ENCODE measurements at regions not wholly inside any gene's neighbourhood (a gene's known extent, or its start where the extent isn't known, plus 50 kb on each side); places are given as distances from the start of the nearest gene placed in this dataset.

GRCh38 chr12:28083840-28084678 is 106.2 kb upstream of the CCDC91 start (continued):
- no peak for TF ChIP-seq PBX3 (IDR thresholded peaks at IDR 0.05)

GRCh38 chr12:28086521-28087155 is 103.6 kb upstream of the CCDC91 start:
- TF ChIP-seq POLR2A (IDR thresholded peaks at IDR 0.05; ENCODE audit: low read length): no peak
- no peak for ATAC-seq
- Histone ChIP-seq H3K9me3 (no peaks in the 10 kb centered on the region), H3K4me1 (peaks cover 8% of the 10 kb centered on the region; the same call in 1 of the 3 replicates), H3K4me2 (no peak overlapping the region), H3K4me3 (no peak overlapping the region), H3K27ac (no peak overlapping the region)
- WGBS (ENCODE audit: missing lambda C conversion rate): 43% methylated on average over 8 of the region's 8 CpGs
- ChIA-PET CTCF (no interaction called here), POLR2A (no interaction called here)
- FAIRE-seq: no peak
- no peak for DNase-seq (ENCODE audit: low read depth in 1 of 2, low spot score in 1 of 2)

- ChIA-PET CTCF (interaction anchor here (1.4 kb wide), 1 partner anchor 15 kb away, joined by 3 read pairs; no protein-coding TSS in a partner anchor), POLR2A (no interaction called here)
- H3K4me3 ChIP-seq: no peak overlapping the region
- H3K27ac ChIP-seq: no peak overlapping the region
- no peak for FAIRE-seq
- no peak overlapping the region for H3K4me2 ChIP-seq
- peak in 1 of 2 experiments; percentile 7 for DNase-seq (ENCODE audit: low read depth in 1 of 2, low spot score in 1 of 2)
- H3K4me1 ChIP-seq: peaks cover 8% of the 10 kb centered on the region; the same call in 1 of the 3 replicates
- 76% methylated on average over 3 of the region's 3 CpGs for WGBS (ENCODE audit: missing lambda C conversion rate)
- no peak for ATAC-seq
- H3K9me3 ChIP-seq: no peaks in the 10 kb centered on the region
- TF ChIP-seq BHLHE40 (IDR thresholded peaks at IDR 0.05; ENCODE audit: low read depth, low read length) (no peak), CHD4 (IDR thresholded peaks at IDR 0.05; ENCODE audit: borderline replicate concordance) (no peak), MAZ (IDR thresholded peaks at IDR 0.05; ENCODE audit: borderline replicate concordance, low read depth, low read length) (no peak), FOSL2 (IDR thresholded peaks at IDR 0.05) (no peak), FOSL2 (CRISPR knock-in tag; IDR thresholded peaks at IDR 0.05) (no peak)
- TF ChIP-seq, protein P1, sequence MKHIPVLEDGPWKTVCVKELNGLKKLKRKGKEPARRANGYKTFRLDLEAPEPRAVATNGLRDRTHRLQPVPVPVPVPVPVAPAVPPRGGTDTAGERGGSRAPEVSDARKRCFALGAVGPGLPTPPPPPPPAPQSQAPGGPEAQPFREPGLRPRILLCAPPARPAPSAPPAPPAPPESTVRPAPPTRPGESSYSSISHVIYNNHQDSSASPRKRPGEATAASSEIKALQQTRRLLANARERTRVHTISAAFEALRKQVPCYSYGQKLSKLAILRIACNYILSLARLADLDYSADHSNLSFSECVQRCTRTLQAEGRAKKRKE (CRISPR knock-in tag; IDR thresholded peaks at IDR 0.05; ENCODE audit: low read depth): no peak
Observed at GRCh38 chr12:28088566-28089272, 101.5 kb upstream of the CCDC91 start.

DNA sequence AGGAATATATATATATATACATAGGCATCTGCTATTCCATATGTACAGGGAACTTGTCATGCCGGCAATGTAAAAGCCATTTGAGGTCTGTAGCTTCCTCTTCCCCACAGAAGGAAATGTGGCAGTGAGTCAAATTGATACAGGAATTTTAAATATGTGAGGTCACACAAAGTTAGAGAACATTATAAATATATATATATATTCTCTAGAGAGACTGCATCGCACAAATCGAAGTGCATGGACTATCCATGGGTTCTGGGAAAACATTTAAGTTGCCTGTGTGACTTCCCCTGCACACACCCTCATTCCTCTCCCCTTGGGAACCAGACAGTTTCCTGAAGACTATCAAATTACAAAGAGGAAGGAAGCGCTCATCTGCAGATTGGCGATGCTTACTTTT is 100.9 kb upstream of the CCDC91 start:
- WGBS (ENCODE audit: missing lambda C conversion rate): 68% methylated on average over 5 of the region's 5 CpGs
- Histone ChIP-seq H3K9me3 (no peaks in the 10 kb centered on the region), H3K4me3 (no peak overlapping the region), H3K4me2 (peak overlapping the region; percentile 2; the same call in 1 of the 3 replicates), H3K4me1 (peaks cover 8% of the 10 kb centered on the region; the same call in 1 of the 3 replicates), H3K27ac (no peak overlapping the region)
- no peak for FAIRE-seq
- CTCF ChIA-PET: no interaction called here
- no peak for ATAC-seq
- POLR2A ChIA-PET: no interaction called here
- TF ChIP-seq E2F6 (IDR thresholded peaks at IDR 0.05; ENCODE audit: borderline replicate concordance, low read depth): no peak
- TF ChIP-seq HEYL (CRISPR knock-in tag; IDR thresholded peaks at IDR 0.05): no peak
- TF ChIP-seq, protein P2, sequence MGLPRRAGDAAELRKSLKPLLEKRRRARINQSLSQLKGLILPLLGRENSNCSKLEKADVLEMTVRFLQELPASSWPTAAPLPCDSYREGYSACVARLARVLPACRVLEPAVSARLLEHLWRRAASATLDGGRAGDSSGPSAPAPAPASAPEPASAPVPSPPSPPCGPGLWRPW (IDR thresholded peaks at IDR 0.05): no peak
- no peak for TF ChIP-seq HMGXB4 (CRISPR knock-in tag; IDR thresholded peaks at IDR 0.05; ENCODE audit: borderline replicate concordance)
- peak in 1 of 2 experiments; percentile 17 for DNase-seq (ENCODE audit: low read depth in 1 of 2, low spot score in 1 of 2)
